HCT116 (cell line): ENCODE measurements at regions not wholly inside any gene's neighbourhood (a gene's known extent, or its start where the extent isn't known, plus 50 kb on each side); places are given as distances from the start of the nearest gene placed in this dataset.

Source experiments
- ATAC-seq: fragments of 200-7000 bp; cut with Tn5 transposase; 2 replicates; pipeline ENCODE4 v1.9.1; 2020; ENCODE audit warnings: mild to moderate bottlenecking, moderate library complexity
- BruUV-seq: library from RNA; stranded (reverse); fragments of 400-500 nt; replicated peaks from 2 replicates; lab custom pipeline; 2021; lab: Mats Ljungman, UMichigan
- CTCF ChIA-PET: fragments of 300-600 bp; sonication (Branson Sonifier 250); formaldehyde crosslinking; loops from one replicate; lab custom pipeline; 2021; ENCODE audit warnings: antibody characterized with exemption; lab: Charles Lee
- POLR2A ChIA-PET: fragments of 300-600, 350-600 bp; sonication (Branson Sonifier 250); formaldehyde crosslinking; loops from one replicate; lab custom pipeline; 2021; ENCODE audit warnings: antibody characterized with exemption; lab: Charles Lee
- RAD21 ChIA-PET, 2 experiments: fragments of 300-600 bp; sonication (Branson Sonifier 250); formaldehyde crosslinking; loops; one replicate each; lab custom pipeline; 2023; ENCODE audit warnings: low total read pairs in 2 of 2; ENCODE audit not compliant: uncharacterized antibody in 2 of 2, unreplicated experiment in 2 of 2, low non-redundant PET in 1 of 2; lab: Charles Lee
- DNase-seq: peaks from one replicate; pipeline ENCODE4 v3.0.0-alpha.2; 2010; ENCODE audit warnings: low read depth, low spot score
- H2AFZ ChIP-seq: fragments of 200-600 bp; shearing (Covaris generic), sonication (generic); 2 replicates; pipeline ENCODE4 v1.6.1; 2017; ENCODE audit warnings: low read depth, mixed run types, mixed read lengths, antibody characterized with exemption, low read length; ENCODE audit not compliant: poor library complexity, severe bottlenecking
- H3K27ac ChIP-seq: 2 replicates; pipeline ENCODE4 v1.5.1; 2012; ENCODE audit warnings: low read depth, low read length
- H3K27me3 ChIP-seq: fragments of 200-600 bp; sonication (generic); 2 replicates; pipeline ENCODE4 v1.6.1; 2016; ENCODE audit warnings: mixed run types, low read length, mixed read lengths; ENCODE audit not compliant: insufficient read depth
- H3K36me3 ChIP-seq, 2 experiments: fragments of 200-500 bp in 1 of 2; fragments of 200-600 bp in 1 of 2; sonication (Bioruptor generic) in 1 of 2; sonication (generic) in 1 of 2; 2 replicates each; pipeline versions ENCODE4 v1.5.1 to v1.6.1; 2014 to 2016; ENCODE audit warnings: low read length in 2 of 2, inconsistent platforms in 1 of 2, mixed read lengths in 1 of 2, mixed run types in 1 of 2; ENCODE audit not compliant: insufficient read depth in 2 of 2, control insufficient read depth in 1 of 2
- H3K4me1 ChIP-seq, 2 experiments: fragments of 200-600 bp in 1 of 2; sonication (generic) in 1 of 2; 2 replicates each; pipeline versions ENCODE4 v1.5.1 to v1.6.1; 2012 to 2017; ENCODE audit warnings: low read length in 2 of 2, inconsistent platforms in 1 of 2, mild to moderate bottlenecking in 1 of 2, mixed read lengths in 1 of 2, mixed run types in 1 of 2, moderate library complexity in 1 of 2; ENCODE audit not compliant: insufficient read depth in 2 of 2, control insufficient read depth in 1 of 2
- H3K4me2 ChIP-seq: fragments of 200-600 bp; sonication (generic); 2 replicates; pipeline ENCODE4 v1.6.1; 2017; ENCODE audit warnings: mixed run types, low read length, mixed read lengths
- H3K4me3 ChIP-seq, 2 experiments: fragments of 200-600 bp in 1 of 2; sonication (generic) in 1 of 2; replicated peaks in 1 of 2; 2 replicates each; pipeline ENCODE4 v1.5.1; 2011 to 2016; ENCODE audit warnings: low read length in 2 of 2, control low read depth in 1 of 2, low read depth in 1 of 2, mild to moderate bottlenecking in 1 of 2, mixed read lengths in 1 of 2, mixed run types in 1 of 2
- H3K79me2 ChIP-seq: fragments of 200-600 bp; sonication (generic); 2 replicates; pipeline ENCODE4 v1.6.1; 2017; ENCODE audit warnings: mild to moderate bottlenecking, mixed run types, low read length, moderate library complexity, mixed read lengths; ENCODE audit not compliant: insufficient read depth
- H3K9ac ChIP-seq: fragments of 200-600 bp; sonication (generic); 2 replicates; pipeline ENCODE4 v1.6.1; 2016; ENCODE audit warnings: low read length, mixed read lengths
- H3K9me2 ChIP-seq: fragments of 200-600 bp; sonication (generic), shearing (Covaris generic); 2 replicates; pipeline ENCODE4 v1.6.1; 2017; ENCODE audit warnings: mixed run types, mild to moderate bottlenecking, moderate library complexity; ENCODE audit not compliant: insufficient read depth
- H3K9me3 ChIP-seq, 2 experiments: fragments of 200-500 bp in 1 of 2; fragments of 200-600 bp in 1 of 2; sonication (Bioruptor generic) in 1 of 2; sonication (generic) in 1 of 2; 2 replicates each; pipeline ENCODE4 v1.6.1; 2014 to 2017; ENCODE audit warnings: low read length in 2 of 2, mixed read lengths in 2 of 2, inconsistent platforms in 1 of 2, low read depth in 1 of 2, mild to moderate bottlenecking in 1 of 2, mixed run types in 1 of 2, moderate library complexity in 1 of 2; ENCODE audit not compliant: control insufficient read depth in 1 of 2, insufficient read depth in 1 of 2
- H4K20me1 ChIP-seq: fragments of 200-600 bp; sonication (generic), shearing (Covaris generic); 2 replicates; pipeline ENCODE4 v1.6.1; 2017; ENCODE audit warnings: mixed run types, mild to moderate bottlenecking, moderate library complexity; ENCODE audit not compliant: insufficient read depth
- ATF3 ChIP-seq: IDR thresholded peaks from 2 replicates; pipeline ENCODE4 v1.6.1; 2012
- CBX3 ChIP-seq: IDR thresholded peaks from 2 replicates; pipeline ENCODE4 v1.6.1; 2012; ENCODE audit warnings: low read depth
- EGR1 ChIP-seq: IDR thresholded peaks from 2 replicates; pipeline ENCODE4 v1.6.1; 2012; ENCODE audit warnings: low read depth
- ELF1 ChIP-seq: IDR thresholded peaks from 2 replicates; pipeline ENCODE4 v1.6.1; 2012; ENCODE audit warnings: low read depth, borderline replicate concordance
- EZH2phosphoT487 ChIP-seq: fragments of 200-600 bp; IDR thresholded peaks from 2 replicates; pipeline ENCODE4 v1.6.1; 2018; ENCODE audit warnings: antibody characterized with exemption, borderline replicate concordance
- JUND ChIP-seq: IDR thresholded peaks from 2 replicates; pipeline ENCODE4 v1.6.1; 2012
- MAX ChIP-seq: IDR thresholded peaks from 2 replicates; pipeline ENCODE4 v1.6.1; 2012
- POLR2A ChIP-seq: IDR thresholded peaks from 2 replicates; pipeline ENCODE4 v1.7.0; 2011; ENCODE audit warnings: borderline replicate concordance; ENCODE audit not compliant: insufficient read depth, insufficient read length; ENCODE audit errors: extremely low read depth
- RAD21 ChIP-seq: IDR thresholded peaks from 2 replicates; pipeline ENCODE4 v1.6.1; 2012; ENCODE audit warnings: low read depth, mild to moderate bottlenecking
- SIN3A ChIP-seq: IDR thresholded peaks from 2 replicates; pipeline ENCODE4 v1.6.1; 2012; ENCODE audit warnings: low read depth
- SRF ChIP-seq: IDR thresholded peaks from 2 replicates; pipeline ENCODE4 v1.6.1; 2012; ENCODE audit warnings: low read depth
- TCF7L2 ChIP-seq: IDR thresholded peaks from 2 replicates; pipeline ENCODE4 v1.7.0; 2011; ENCODE audit warnings: borderline replicate concordance, inconsistent platforms; ENCODE audit not compliant: insufficient read depth, insufficient read length; ENCODE audit errors: extremely low read depth
- YY1 ChIP-seq: IDR thresholded peaks from 2 replicates; pipeline ENCODE4 v1.6.1; 2011; ENCODE audit warnings: low read length, low read depth, moderate library complexity, mild to moderate bottlenecking; ENCODE audit not compliant: insufficient replicate concordance; ENCODE audit errors: extremely low read depth
- ZBTB33 ChIP-seq: IDR thresholded peaks from 2 replicates; pipeline ENCODE4 v1.6.1; 2011; ENCODE audit warnings: mild to moderate bottlenecking, low read length, moderate library complexity; ENCODE audit not compliant: insufficient replicate concordance; ENCODE audit errors: extremely low read depth
- ZFX ChIP-seq: fragments of 450-650 bp; IDR thresholded peaks from 2 replicates; pipeline ENCODE4 v1.6.1; 2017
- ZNF274 ChIP-seq: fragments of 200-500 bp; sonication (Bioruptor generic); IDR thresholded peaks from 2 replicates; pipeline ENCODE4 v1.6.1; 2014; ENCODE audit warnings: mild to moderate bottlenecking, low read depth, low read length, inconsistent platforms
- intact Hi-C: fragments of 100-400 bp; cut with micrococcal nuclease; formaldehyde crosslinking; loops from 2 replicates; pipeline ENCODE4 v1.10.0; 2022
- TF ChIP-seq, protein P1 (sequence below): IDR thresholded peaks from 2 replicates; pipeline ENCODE4 v1.6.1; 2012; ENCODE audit warnings: low read depth

- no peak for TF ChIP-seq ZBTB33
- no peak for TF ChIP-seq EZH2phosphoT487
- no peak for TF ChIP-seq ATF3
- no peak for TF ChIP-seq JUND
- no peak for TF ChIP-seq ZNF274
- TF ChIP-seq EGR1 = no peak
Observed at GRCh38 chr13:40143106-40143505, 487.6 kb downstream of the COG6 start (continued).

DNA sequence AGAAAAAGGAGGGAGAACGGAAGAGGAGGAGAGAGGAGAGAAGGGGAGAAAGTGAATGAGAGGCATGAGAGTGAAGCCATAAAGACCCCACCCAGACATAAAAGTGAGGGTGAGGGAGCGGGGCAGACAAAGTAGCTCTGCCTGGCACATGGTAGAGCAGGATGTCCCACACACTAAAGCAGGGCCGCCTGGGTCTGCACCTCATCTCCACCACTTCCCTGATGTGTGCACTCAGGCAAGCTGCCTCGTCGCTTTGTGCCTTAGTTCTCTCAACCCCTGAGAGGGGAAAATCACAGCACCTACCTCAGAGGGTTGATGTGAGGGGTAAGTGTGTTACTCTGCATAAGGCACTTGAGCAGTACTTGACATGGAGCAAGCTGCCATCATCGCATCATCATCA is 488.1 kb downstream of the COG6 start:
- TF ChIP-seq POLR2A (no peak), EZH2phosphoT487 (no peak), SIN3A (no peak), CBX3 (no peak), MAX (no peak), ZNF274 (no peak), ZFX (no peak), TCF7L2 (no peak), ATF3 (no peak), SRF (no peak), ZBTB33 (no peak), ELF1 (no peak), JUND (no peak), YY1 (no peak), RAD21 (no peak)
- TF ChIP-seq, protein P1, sequence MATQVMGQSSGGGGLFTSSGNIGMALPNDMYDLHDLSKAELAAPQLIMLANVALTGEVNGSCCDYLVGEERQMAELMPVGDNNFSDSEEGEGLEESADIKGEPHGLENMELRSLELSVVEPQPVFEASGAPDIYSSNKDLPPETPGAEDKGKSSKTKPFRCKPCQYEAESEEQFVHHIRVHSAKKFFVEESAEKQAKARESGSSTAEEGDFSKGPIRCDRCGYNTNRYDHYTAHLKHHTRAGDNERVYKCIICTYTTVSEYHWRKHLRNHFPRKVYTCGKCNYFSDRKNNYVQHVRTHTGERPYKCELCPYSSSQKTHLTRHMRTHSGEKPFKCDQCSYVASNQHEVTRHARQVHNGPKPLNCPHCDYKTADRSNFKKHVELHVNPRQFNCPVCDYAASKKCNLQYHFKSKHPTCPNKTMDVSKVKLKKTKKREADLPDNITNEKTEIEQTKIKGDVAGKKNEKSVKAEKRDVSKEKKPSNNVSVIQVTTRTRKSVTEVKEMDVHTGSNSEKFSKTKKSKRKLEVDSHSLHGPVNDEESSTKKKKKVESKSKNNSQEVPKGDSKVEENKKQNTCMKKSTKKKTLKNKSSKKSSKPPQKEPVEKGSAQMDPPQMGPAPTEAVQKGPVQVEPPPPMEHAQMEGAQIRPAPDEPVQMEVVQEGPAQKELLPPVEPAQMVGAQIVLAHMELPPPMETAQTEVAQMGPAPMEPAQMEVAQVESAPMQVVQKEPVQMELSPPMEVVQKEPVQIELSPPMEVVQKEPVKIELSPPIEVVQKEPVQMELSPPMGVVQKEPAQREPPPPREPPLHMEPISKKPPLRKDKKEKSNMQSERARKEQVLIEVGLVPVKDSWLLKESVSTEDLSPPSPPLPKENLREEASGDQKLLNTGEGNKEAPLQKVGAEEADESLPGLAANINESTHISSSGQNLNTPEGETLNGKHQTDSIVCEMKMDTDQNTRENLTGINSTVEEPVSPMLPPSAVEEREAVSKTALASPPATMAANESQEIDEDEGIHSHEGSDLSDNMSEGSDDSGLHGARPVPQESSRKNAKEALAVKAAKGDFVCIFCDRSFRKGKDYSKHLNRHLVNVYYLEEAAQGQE = no peak
- Histone ChIP-seq H3K9me2 (no peaks in the 10 kb centered on the region), H3K9ac (no peak overlapping the region), H3K79me2 (no peaks in the 10 kb centered on the region), H3K9me3 (no peaks in the 10 kb centered on the region), H3K27ac (no peak overlapping the region), H3K4me3 (no peak overlapping the region), H3K4me2 (no peak overlapping the region), H3K27me3 (no peaks in the 10 kb centered on the region; the same call in 1 of the 2 replicates), H2AFZ (no peak overlapping the region), H3K4me1 (no peaks in the 10 kb centered on the region), H4K20me1 (no peaks in the 10 kb centered on the region), H3K36me3 (no peaks in the 10 kb centered on the region)
- no TSS peak for BruUV-seq
- DNase-seq (no peak), ATAC-seq (no peak)
- RAD21 ChIA-PET = no interaction called here
- CTCF ChIA-PET = no interaction called here
- intact Hi-C loops = no loop called here
- POLR2A ChIA-PET = no interaction called here
